Neutrophil (primary cell): ENCODE measurements at regions not wholly inside any gene's neighbourhood (a gene's known extent, or its start where the extent isn't known, plus 50 kb on each side); places are given as distances from the start of the nearest gene placed in this dataset.
"Not testable (repeated sequence)": the region's sequence is repeated elsewhere in the genome, so short reads cannot be mapped to it uniquely, and the experiment has no call there.

Source experiments
- H3K27ac ChIP-seq: fragments of 200-600 bp; sonication (generic); 2 replicates; pipeline ENCODE4 v1.5.1; 2016; ENCODE audit warnings: mild to moderate bottlenecking, moderate library complexity
- H3K27me3 ChIP-seq: fragments of 200-600 bp; sonication (generic); 2 replicates; pipeline ENCODE4 v1.6.0; 2016; ENCODE audit warnings: mild to moderate bottlenecking
- H3K36me3 ChIP-seq: fragments of 200-600 bp; sonication (generic); 2 replicates; pipeline ENCODE4 v1.5.1; 2017
- H3K4me1 ChIP-seq, 2 experiments: fragments of 200-600 bp in 1 of 2; sonication (generic) in 1 of 2; 1 replicate in 1 of 2; 2 replicates in 1 of 2; pipeline versions ENCODE4 v1.5.1 to v1.6.1; 2013 to 2016; ENCODE audit warnings: low read depth in 1 of 2, low read length in 1 of 2, mild to moderate bottlenecking in 1 of 2, moderate library complexity in 1 of 2; ENCODE audit not compliant: control insufficient read depth in 1 of 2, insufficient read depth in 1 of 2
- H3K4me3 ChIP-seq, 2 experiments: fragments of 200-600 bp in 1 of 2; sonication (generic) in 1 of 2; 1 replicate in 1 of 2; 2 replicates in 1 of 2; pipeline ENCODE4 v1.5.1; 2013 to 2016; ENCODE audit warnings: low read depth in 1 of 2, low read length in 1 of 2, mild to moderate bottlenecking in 1 of 2, moderate library complexity in 1 of 2
- H3K9me3 ChIP-seq: fragments of 200-600 bp; sonication (generic); 2 replicates; pipeline ENCODE4 v1.5.1; 2016
- CTCF ChIP-seq: fragments of 200-600 bp; sonication (generic); IDR thresholded peaks from 2 replicates; pipeline ENCODE4 v1.5.1; 2016; ENCODE audit warnings: antibody characterized with exemption

GRCh38 chr16:55999683-56000082 lies 124.5 kb upstream of the CES5A start:
- no peaks in the 10 kb centered on the region for H3K4me1 ChIP-seq
- no peak overlapping the region for H3K4me3 ChIP-seq
- no peaks in the 10 kb centered on the region for H3K9me3 ChIP-seq
- H3K27ac ChIP-seq = no peak overlapping the region
- no peak for TF ChIP-seq CTCF
- no peaks in the 10 kb centered on the region for H3K27me3 ChIP-seq
- no peaks in the 10 kb centered on the region for H3K36me3 ChIP-seq

- Histone ChIP-seq H3K36me3 (no peaks in the 10 kb centered on the region), H3K4me3 (no peak overlapping the region), H3K9me3 (no peaks in the 10 kb centered on the region), H3K27me3 (no peaks in the 10 kb centered on the region), H3K27ac (no peak overlapping the region), H3K4me1 (no peaks in the 10 kb centered on the region)
- no peak for TF ChIP-seq CTCF
These were observed 117.9 kb upstream of the CES5A start for GRCh38 chr16:55993088-55993487.

GRCh38 chr16:55992551-55992950 lies 117.4 kb upstream of the CES5A start:
- no peak for TF ChIP-seq CTCF
- H3K27ac ChIP-seq = no peak overlapping the region
- H3K4me3 ChIP-seq = no peak overlapping the region
- H3K4me1 ChIP-seq = no peaks in the 10 kb centered on the region
- no peaks in the 10 kb centered on the region for H3K27me3 ChIP-seq
- no peaks in the 10 kb centered on the region for H3K9me3 ChIP-seq
- H3K36me3 ChIP-seq = no peaks in the 10 kb centered on the region

GRCh38 chr16:55991843-55992242 lies 116.7 kb upstream of the CES5A start:
- Histone ChIP-seq H3K36me3 (no peaks in the 10 kb centered on the region), H3K4me3 (no peak overlapping the region), H3K27me3 (no peaks in the 10 kb centered on the region), H3K27ac (no peak overlapping the region), H3K9me3 (no peaks in the 10 kb centered on the region), H3K4me1 (no peaks in the 10 kb centered on the region)
- no peak for TF ChIP-seq CTCF

GRCh38 chr16:55989569-55989907 lies 114.4 kb upstream of the CES5A start:
- Histone ChIP-seq H3K9me3 (no peaks in the 10 kb centered on the region), H3K4me3 (no peak overlapping the region), H3K27ac (no peak overlapping the region), H3K36me3 (no peaks in the 10 kb centered on the region), H3K27me3 (no peaks in the 10 kb centered on the region), H3K4me1 (no peaks in the 10 kb centered on the region)
- no peak for TF ChIP-seq CTCF

GRCh38 chr16:55988850-55989568 lies 113.8 kb upstream of the CES5A start:
- not testable (repeated sequence) for H3K4me1 ChIP-seq, H3K4me3 ChIP-seq, H3K27ac ChIP-seq

More at GRCh38 chr16:55988850-55989568, 113.8 kb upstream of the CES5A start:
- H3K9me3 ChIP-seq, H3K27me3 ChIP-seq, H3K36me3 ChIP-seq: not testable (repeated sequence)
